IMR-90 (cell line): ENCODE measurements at regions not wholly inside any gene's neighbourhood (a gene's known extent, or its start where the extent isn't known, plus 50 kb on each side); places are given as distances from the start of the nearest gene placed in this dataset.

Experiments
- ATAC-seq: fragments of 200-7000 bp; cut with Tn5 transposase; 2 replicates; pipeline ENCODE4 v1.9.1; 2020; ENCODE audit warnings: low read depth, mild to moderate bottlenecking, moderate library complexity
- BruUV-seq: library from RNA; stranded (reverse); fragments of 400-500 nt; replicated peaks from 2 replicates; lab custom pipeline; 2021; lab: Mats Ljungman, UMichigan
- CTCF ChIA-PET: fragments of 300-600 bp; formaldehyde crosslinking; extraction: SDS; loops from one replicate; lab custom pipeline; 2021; ENCODE audit warnings: antibody characterized with exemption; lab: Yijun Ruan, JAX
- POLR2A ChIA-PET: fragments of 300-600 bp; sonication (Branson Sonifier 250); formaldehyde crosslinking; loops from one replicate; lab custom pipeline; 2022; ENCODE audit warnings: antibody characterized with exemption; ENCODE audit not compliant: unreplicated experiment; lab: Charles Lee
- DNase-seq: peaks from one replicate; pipeline ENCODE4 v3.0.0; 2013
- H2AFZ ChIP-seq: replicated peaks from 2 replicates; pipeline ENCODE3; 2013; ENCODE audit warnings: low read length, mild to moderate bottlenecking; ENCODE audit not compliant: poor library complexity
- H2AK5ac ChIP-seq: 2 replicates; pipeline ENCODE4 v1.6.1; 2013; ENCODE audit warnings: low read depth, low read length, inconsistent platforms
- H2AK9ac ChIP-seq: replicated peaks from 2 replicates; pipeline ENCODE3; 2013; ENCODE audit warnings: mild to moderate bottlenecking, low read depth, low read length, moderate library complexity; ENCODE audit not compliant: poor library complexity
- H2BK120ac ChIP-seq: 2 replicates; pipeline ENCODE4 v1.6.1; 2013; ENCODE audit warnings: low read depth, low read length, inconsistent platforms
- H2BK15ac ChIP-seq: 3 replicates; pipeline ENCODE4 v1.6.1; 2013; ENCODE audit warnings: low read depth, low read length, inconsistent platforms
- H2BK20ac ChIP-seq: 2 replicates; pipeline ENCODE4 v1.6.1; 2013; ENCODE audit warnings: low read depth, mild to moderate bottlenecking, inconsistent platforms, low read length, moderate library complexity
- H2BK5ac ChIP-seq: 2 replicates; pipeline ENCODE4 v1.6.1; 2013; ENCODE audit warnings: mild to moderate bottlenecking, low read depth, low read length, inconsistent platforms; ENCODE audit not compliant: poor library complexity, severe bottlenecking
- H3K14ac ChIP-seq: replicated peaks from 2 replicates; pipeline ENCODE4 v1.6.1; 2013; ENCODE audit warnings: low read depth, low read length, inconsistent platforms
- H3K18ac ChIP-seq: 2 replicates; pipeline ENCODE4 v1.6.1; 2013; ENCODE audit warnings: low read depth, low read length, control low read depth
- H3K23ac ChIP-seq: 2 replicates; pipeline ENCODE4 v1.6.1; 2013; ENCODE audit warnings: low read depth, low read length, inconsistent platforms
- H3K27ac ChIP-seq: 2 replicates; pipeline ENCODE4 v1.5.1; 2013; ENCODE audit warnings: mild to moderate bottlenecking, control low read depth, low read length; ENCODE audit not compliant: insufficient read depth
- H3K27me3 ChIP-seq: 2 replicates; pipeline ENCODE4 v1.6.1; 2013; ENCODE audit warnings: low read length; ENCODE audit not compliant: control insufficient read depth, insufficient read depth
- H3K36me3 ChIP-seq: 2 replicates; pipeline ENCODE4 v1.6.1; 2013; ENCODE audit warnings: low read length, mixed read lengths; ENCODE audit not compliant: control insufficient read depth, insufficient read depth
- H3K4ac ChIP-seq: 2 replicates; pipeline ENCODE4 v1.6.1; 2013; ENCODE audit warnings: low read depth, low read length, inconsistent platforms
- H3K4me1 ChIP-seq: 2 replicates; pipeline ENCODE4 v1.6.1; 2013; ENCODE audit warnings: low read length, mixed read lengths; ENCODE audit not compliant: control insufficient read depth, insufficient read depth
- H3K4me2 ChIP-seq: 2 replicates; pipeline ENCODE4 v1.6.1; 2013; ENCODE audit warnings: low read depth, mild to moderate bottlenecking, control low read depth, low read length, moderate library complexity
- H3K4me3 ChIP-seq: 2 replicates; pipeline ENCODE4 v1.5.1; 2013; ENCODE audit warnings: low read depth, mild to moderate bottlenecking, control low read depth, low read length, moderate library complexity; ENCODE audit not compliant: insufficient read depth
- H3K56ac ChIP-seq: 2 replicates; pipeline ENCODE4 v1.6.1; 2013; ENCODE audit warnings: low read length, inconsistent platforms; ENCODE audit not compliant: insufficient read depth; ENCODE audit errors: extremely low read depth
- H3K79me1 ChIP-seq, 2 experiments: 2 replicates each; pipeline ENCODE4 v1.6.1; 2013; ENCODE audit warnings: low read length in 2 of 2, inconsistent platforms in 1 of 2, low read depth in 1 of 2
- H3K9ac ChIP-seq: 2 replicates; pipeline ENCODE4 v1.6.1; 2013; ENCODE audit warnings: low read depth, low read length, control low read depth
- H3K9me1 ChIP-seq: 2 replicates; pipeline ENCODE4 v1.6.1; 2013; ENCODE audit warnings: low read length, inconsistent platforms; ENCODE audit not compliant: insufficient read depth
- H3K9me3 ChIP-seq: 2 replicates; pipeline ENCODE4 v1.6.1; 2013; ENCODE audit warnings: low read length; ENCODE audit not compliant: control insufficient read depth, insufficient read depth
- H4K20me1 ChIP-seq: 2 replicates; pipeline ENCODE4 v1.6.1; 2013; ENCODE audit warnings: low read length, inconsistent platforms; ENCODE audit not compliant: insufficient read depth
- H4K5ac ChIP-seq: 2 replicates; pipeline ENCODE4 v1.6.1; 2013; ENCODE audit warnings: mild to moderate bottlenecking, low read depth, low read length, control low read depth
- H4K8ac ChIP-seq, 2 experiments: 2 replicates each; pipeline ENCODE4 v1.6.1; 2013; ENCODE audit warnings: low read depth in 2 of 2, low read length in 2 of 2, control low read depth in 1 of 2, inconsistent platforms in 1 of 2
- H4K91ac ChIP-seq: 2 replicates; pipeline ENCODE4 v1.6.1; 2013; ENCODE audit warnings: low read depth, low read length, inconsistent platforms; ENCODE audit not compliant: insufficient read depth
- BHLHE40 ChIP-seq: fragments of 150-350 bp; IDR thresholded peaks from 2 replicates; pipeline ENCODE4 v1.6.1; 2016; ENCODE audit warnings: mild to moderate bottlenecking, low read depth, low read length
- CEBPB ChIP-seq: IDR thresholded peaks from 2 replicates; pipeline ENCODE4 v1.6.1; 2012; ENCODE audit warnings: low read depth, low read length, improper control_type of control experiment
- FOS ChIP-seq: fragments of 150-350 bp; IDR thresholded peaks from 2 replicates; pipeline ENCODE4 v1.6.1; 2016; ENCODE audit warnings: low read depth, low read length
- SMC3 ChIP-seq: fragments of 150-350 bp; IDR thresholded peaks from 2 replicates; pipeline ENCODE4 v1.6.1; 2016; ENCODE audit warnings: low read depth, mild to moderate bottlenecking, antibody characterized with exemption, low read length, moderate library complexity
- WGBS, 2 experiments: methylation state at CpG; one replicate each; pipeline versions ENCODE4 v1.1.5 to v1.1.7; 2013; ENCODE audit warnings: missing lambda C conversion rate in 2 of 2; ENCODE audit not compliant: insufficient read length in 1 of 2; ENCODE audit errors: extremely low coverage in 2 of 2; 5-methylcytosine and 5-hydroxymethylcytosine counted together
- dilution Hi-C: fragments of 300-500 bp; cut with HindIII; formaldehyde crosslinking; loops from one replicate; pipeline ENCODE4 v1.14.3; 2018; ENCODE audit warnings: low sequenced_read_pairs; ENCODE audit not compliant: unreplicated experiment
- in situ Hi-C: fragments of 300-500 bp; cut with MboI; formaldehyde crosslinking; loops from 3 replicates; pipeline ENCODE4 v1.14.3; 2019; ENCODE audit warnings: low sequenced_read_pairs, inconsistent platforms, mixed read lengths
- intact Hi-C: fragments of 100-400 bp; cut with micrococcal nuclease; formaldehyde crosslinking; loops from 2 replicates; pipeline ENCODE4 v1.10.0; 2022
- TF ChIP-seq, protein P1 (sequence below): fragments of 150-350 bp; IDR thresholded peaks from 2 replicates; pipeline ENCODE4 v1.6.1; 2016; ENCODE audit warnings: low read depth, mild to moderate bottlenecking, low read length, moderate library complexity, borderline replicate concordance

GRCh38 chr5:39503155-39503554, 78.4 kb upstream of the DAB2 start:
- Histone ChIP-seq H2BK120ac (peak overlapping the region; percentile 74), H3K56ac (no peak overlapping the region), H4K5ac (peak overlapping the region; percentile 91), H3K27ac (peak overlapping the region; percentile 55; the same call in 1 of the 2 replicates), H3K9ac (no peak overlapping the region), H2BK20ac (peak overlapping the region; percentile 86), H3K9me1 (peaks cover 14% of the 10 kb centered on the region), H3K36me3 (no peaks in the 10 kb centered on the region), H3K4ac (peak overlapping the region; percentile 85), H3K4me3 (no peak overlapping the region), H4K8ac (peak overlapping the region; percentile 14 to 66; a peak in 3 of 4 replicates), H3K79me1 (no peaks in the 10 kb centered on the region), H4K91ac (peak overlapping the region; percentile 83), H3K4me1 (peaks cover 21% of the 10 kb centered on the region), H3K9me3 (no peaks in the 10 kb centered on the region), H2AFZ (no peak overlapping the region), H4K20me1 (no peaks in the 10 kb centered on the region), H3K14ac (peak overlapping the region; percentile 76), H2BK5ac (peak overlapping the region; percentile 95), H2AK5ac (0 out of 2 replicates have a peak overlapping the region, but pooled peaks have one; percentile 46), H3K4me2 (peak overlapping the region; percentile 50; the same call in 1 of the 2 replicates), H2AK9ac (no peak overlapping the region), H3K23ac (no peak overlapping the region), H3K27me3 (no peaks in the 10 kb centered on the region), H2BK15ac (peak overlapping the region; percentile 77; the same call in 2 of the 3 replicates), H3K18ac (peak overlapping the region; percentile 69)
- DNase-seq (peak; percentile 75), ATAC-seq (peak; percentile 66)
- intact Hi-C loops = loop anchor here (2.0 kb wide), 1 partner anchor 14 kb away; no protein-coding TSS in a partner anchor
- ChIA-PET CTCF (interaction anchor here (0.7 to 1.0 kb wide), 2 partner anchors 78 to 449 kb away, joined by 3 to 4 read pairs; partner anchors contain the start of gene DAB2), POLR2A (interaction anchor here (0.8 to 2.4 kb wide), 2 partner anchors 18 to 79 kb away, joined by 3 to 14 read pairs; partner anchors contain the start of gene DAB2)
- no CpG with 5 or more reads among the region's 1 CpG for WGBS, 2 experiments
- no TSS peak for BruUV-seq
- TF ChIP-seq, protein P1, sequence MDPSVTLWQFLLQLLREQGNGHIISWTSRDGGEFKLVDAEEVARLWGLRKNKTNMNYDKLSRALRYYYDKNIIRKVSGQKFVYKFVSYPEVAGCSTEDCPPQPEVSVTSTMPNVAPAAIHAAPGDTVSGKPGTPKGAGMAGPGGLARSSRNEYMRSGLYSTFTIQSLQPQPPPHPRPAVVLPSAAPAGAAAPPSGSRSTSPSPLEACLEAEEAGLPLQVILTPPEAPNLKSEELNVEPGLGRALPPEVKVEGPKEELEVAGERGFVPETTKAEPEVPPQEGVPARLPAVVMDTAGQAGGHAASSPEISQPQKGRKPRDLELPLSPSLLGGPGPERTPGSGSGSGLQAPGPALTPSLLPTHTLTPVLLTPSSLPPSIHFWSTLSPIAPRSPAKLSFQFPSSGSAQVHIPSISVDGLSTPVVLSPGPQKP = no peak
- TF ChIP-seq FOS = no peak
- no peak for TF ChIP-seq BHLHE40
- TF ChIP-seq CEBPB = peak; percentile 83
- TF ChIP-seq SMC3 = no peak
- in situ Hi-C loops = no loop called here
- dilution Hi-C loops = no loop called here
